WI38 (cell line): ENCODE measurements at regions not wholly inside any gene's neighbourhood (a gene's known extent, or its start where the extent isn't known, plus 50 kb on each side); places are given as distances from the start of the nearest gene placed in this dataset.

Experiments used
- H3K4me3 ChIP-seq: 2 replicates; pipeline ENCODE4 v1.5.1; 2011; ENCODE audit warnings: low read depth, mild to moderate bottlenecking, control low read depth, low read length
- CTCF ChIP-seq: IDR thresholded peaks from 2 replicates; pipeline ENCODE4 v1.5.1; 2012; ENCODE audit warnings: low read depth, mild to moderate bottlenecking, control low read depth, low read length

- no peak overlapping the region for H3K4me3 ChIP-seq
- no peak for TF ChIP-seq CTCF
These were observed 216.2 kb downstream of the BCL11B start for GRCh38 chr14:99055816-99056215.

- no peak overlapping the region for H3K4me3 ChIP-seq
- TF ChIP-seq CTCF = no peak
These were observed 214.4 kb downstream of the BCL11B start for GRCh38 chr14:99057576-99058083.

GRCh38 chr14:99058542-99058941, 213.5 kb downstream of the BCL11B start:
- no peak for TF ChIP-seq CTCF

GRCh38 chr14:99062216-99062615, 209.8 kb downstream of the BCL11B start:
- TF ChIP-seq CTCF = no peak
- no peak overlapping the region for H3K4me3 ChIP-seq

More at GRCh38 chr14:99058542-99058941, 213.5 kb downstream of the BCL11B start:
- no peak overlapping the region for H3K4me3 ChIP-seq

- H3K4me3 ChIP-seq = no peak overlapping the region
- no peak for TF ChIP-seq CTCF
These were observed 209.1 kb downstream of the BCL11B start for GRCh38 chr14:99062772-99063418.

- no peak for TF ChIP-seq CTCF
- H3K4me3 ChIP-seq = no peak overlapping the region
These were observed 208.3 kb downstream of the BCL11B start for GRCh38 chr14:99063620-99064225.

- no peak overlapping the region for H3K4me3 ChIP-seq
- TF ChIP-seq CTCF = no peak
These were observed 207.6 kb downstream of the BCL11B start for GRCh38 chr14:99064262-99064954.
